ENCODE measurements at regions not wholly inside any gene's neighbourhood (a gene's known extent, or its start where the extent isn't known, plus 50 kb on each side); places are given as distances from the start of the nearest gene placed in this dataset.
A peak's percentile ranks its signal among the peaks of the same experiment; 100 is the strongest.
"Not testable (repeated sequence)": the region's sequence is repeated elsewhere in the genome, so short reads cannot be mapped to it uniquely, and the experiment has no call there.

GRCh38 chr2:111598944-111599343 is 285.0 kb downstream of the ANAPC1 start:
- not testable (repeated sequence) for DNase-seq

- not testable (repeated sequence) for DNase-seq
Measured at GRCh38 chr2:111602259-111602658, 281.7 kb downstream of the ANAPC1 start.

- DNase-seq = not testable (repeated sequence)
Measured at GRCh38 chr2:111605798-111606197, 278.2 kb downstream of the ANAPC1 start.

GRCh38 chr2:111606632-111607031 is 277.4 kb downstream of the ANAPC1 start:
- DNase-seq = not testable (repeated sequence)

GRCh38 chr2:111609146-111609844 is 274.7 kb downstream of the ANAPC1 start:
- not testable (repeated sequence) for DNase-seq

- not testable (repeated sequence) for DNase-seq
Measured at GRCh38 chr2:111610035-111610434, 274.0 kb downstream of the ANAPC1 start.

GRCh38 chr2:111616651-111617218 is 267.3 kb downstream of the ANAPC1 start:
- DNase-seq = no peak

- DNase-seq = no peak
Measured at GRCh38 chr2:111617299-111618225, 266.4 kb downstream of the ANAPC1 start.

- DNase-seq = no peak
Measured at GRCh38 chr2:111618226-111618977, 265.6 kb downstream of the ANAPC1 start.

- DNase-seq = no peak
Measured at GRCh38 chr2:111618978-111619902, 264.8 kb downstream of the ANAPC1 start.

- DNase-seq = no peak
Measured at GRCh38 chr2:111620281-111620680, 263.7 kb downstream of the ANAPC1 start.

GRCh38 chr2:111622859-111623258 is 261.1 kb downstream of the ANAPC1 start:
- DNase-seq = no peak

GRCh38 chr2:111623380-111623779 is 260.6 kb downstream of the ANAPC1 start:
- DNase-seq = no peak

GRCh38 chr2:111624411-111625156 is 259.4 kb downstream of the ANAPC1 start:
- no peak for DNase-seq

GRCh38 chr2:111625157-111625537 is 258.8 kb downstream of the ANAPC1 start:
- DNase-seq = not testable (repeated sequence)

GRCh38 chr2:111626037-111626864 is 257.7 kb downstream of the ANAPC1 start:
- peak; percentile 19 for DNase-seq

GRCh38 chr2:111626865-111627163 is 257.2 kb downstream of the ANAPC1 start:
- no peak for DNase-seq

GRCh38 chr2:111627256-111627655 is 256.7 kb downstream of the ANAPC1 start:
- DNase-seq = no peak

GRCh38 chr2:111628221-111628620 is 255.8 kb downstream of the ANAPC1 start:
- no peak for DNase-seq

- DNase-seq = no peak
Measured at GRCh38 chr2:111629983-111630382, 254.0 kb downstream of the ANAPC1 start.
